DND-41 (cell line): ENCODE measurements at regions not wholly inside any gene's neighbourhood (a gene's known extent, or its start where the extent isn't known, plus 50 kb on each side); places are given as distances from the start of the nearest gene placed in this dataset.

Experiments used
- ATAC-seq: fragments of 200-7000 bp; cut with Tn5 transposase; 3 replicates; pipeline ENCODE4 v1.9.1; 2021; ENCODE audit warnings: low read depth; ENCODE audit not compliant: insufficient read depth
- DNase-seq: peaks from one replicate; pipeline ENCODE4 v3.0.0-alpha.2; 2020
- H2AFZ ChIP-seq: 2 replicates; pipeline ENCODE4 v1.6.0; 2012; ENCODE audit warnings: low read depth, low read length
- H3K27ac ChIP-seq: 2 replicates; pipeline ENCODE4 v1.5.1; 2012; ENCODE audit warnings: low read length, inconsistent platforms
- H3K27me3 ChIP-seq: fragments of 200-600 bp; sonication (generic); 2 replicates; pipeline ENCODE4 v1.6.0; 2012; ENCODE audit warnings: low read length, mild to moderate bottlenecking, inconsistent platforms; ENCODE audit not compliant: insufficient read depth, poor library complexity
- H3K36me3 ChIP-seq: 2 replicates; pipeline ENCODE4 v1.5.1; 2012; ENCODE audit warnings: low read length, inconsistent platforms; ENCODE audit not compliant: insufficient read depth
- H3K4me1 ChIP-seq: 2 replicates; pipeline ENCODE4 v1.5.1; 2012; ENCODE audit warnings: mild to moderate bottlenecking, low read length; ENCODE audit not compliant: insufficient read depth
- H3K4me2 ChIP-seq: 2 replicates; pipeline ENCODE4 v1.6.0; 2012; ENCODE audit warnings: mild to moderate bottlenecking, moderate library complexity, low read length, inconsistent platforms; ENCODE audit not compliant: insufficient read depth
- H3K4me3 ChIP-seq, 2 experiments: fragments of 200-600 bp in 1 of 2; shearing (Covaris generic) in 1 of 2; 2 replicates each; pipeline ENCODE4 v1.5.1; 2012 to 2016; ENCODE audit warnings: inconsistent platforms in 2 of 2, low read length in 2 of 2, mild to moderate bottlenecking in 2 of 2, low read depth in 1 of 2, moderate library complexity in 1 of 2
- H3K79me2 ChIP-seq: 2 replicates; pipeline ENCODE4 v1.6.0; 2012; ENCODE audit warnings: low read length, inconsistent platforms; ENCODE audit not compliant: insufficient read depth
- H3K9ac ChIP-seq: 2 replicates; pipeline ENCODE4 v1.6.0; 2012; ENCODE audit warnings: low read depth, mild to moderate bottlenecking, inconsistent platforms, low read length, moderate library complexity
- H3K9me3 ChIP-seq: 2 replicates; pipeline ENCODE4 v1.5.1; 2012; ENCODE audit warnings: low read length, moderate library complexity, mild to moderate bottlenecking, inconsistent platforms; ENCODE audit not compliant: insufficient read depth, severe bottlenecking
- H4K20me1 ChIP-seq: 2 replicates; pipeline ENCODE4 v1.6.0; 2012; ENCODE audit warnings: low read length; ENCODE audit not compliant: insufficient read depth
- EZH2 ChIP-seq: IDR thresholded peaks from 3 replicates; pipeline ENCODE4 v1.6.1; 2012; ENCODE audit warnings: borderline replicate concordance, low read depth, mild to moderate bottlenecking, moderate library complexity, low read length, inconsistent platforms; ENCODE audit not compliant: severe bottlenecking
- TF ChIP-seq, protein P1 (sequence below): IDR thresholded peaks from 2 replicates; pipeline ENCODE4 v1.5.1; 2012; ENCODE audit warnings: borderline replicate concordance, low read length, moderate library complexity, mild to moderate bottlenecking; ENCODE audit not compliant: poor library complexity, severe bottlenecking; ENCODE audit errors: extremely low read depth

DNA sequence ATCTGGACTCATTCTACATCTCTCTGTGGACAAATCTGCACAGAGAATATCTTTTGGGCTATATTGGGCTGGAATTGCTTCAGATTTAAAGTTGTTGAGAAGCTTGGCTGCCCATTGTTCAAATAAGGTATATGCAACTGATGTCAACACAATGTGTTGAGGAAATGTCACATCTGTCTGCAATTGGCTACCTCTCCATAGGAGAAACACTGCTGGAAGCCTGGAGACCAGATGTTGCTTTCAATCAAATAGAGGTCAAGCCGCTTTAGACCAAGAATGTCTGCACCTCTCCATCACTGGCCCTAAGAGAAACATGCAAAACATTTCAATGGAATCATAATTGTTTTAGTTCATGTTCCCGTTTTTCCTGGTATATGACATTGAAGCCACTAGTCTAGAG lies 720.2 kb downstream of the SLC4A3 start:
- Histone ChIP-seq H3K9me3 (no peaks in the 10 kb centered on the region), H4K20me1 (no peaks in the 10 kb centered on the region), H3K4me2 (no peak overlapping the region), H3K4me1 (no peaks in the 10 kb centered on the region), H3K27me3 (no peaks in the 10 kb centered on the region), H3K27ac (no peak overlapping the region), H3K4me3 (no peak overlapping the region), H3K36me3 (no peaks in the 10 kb centered on the region), H2AFZ (no peak overlapping the region), H3K9ac (no peak overlapping the region), H3K79me2 (no peaks in the 10 kb centered on the region)
- ATAC-seq, result no peak
- no peak for DNase-seq
- TF ChIP-seq, protein P1, sequence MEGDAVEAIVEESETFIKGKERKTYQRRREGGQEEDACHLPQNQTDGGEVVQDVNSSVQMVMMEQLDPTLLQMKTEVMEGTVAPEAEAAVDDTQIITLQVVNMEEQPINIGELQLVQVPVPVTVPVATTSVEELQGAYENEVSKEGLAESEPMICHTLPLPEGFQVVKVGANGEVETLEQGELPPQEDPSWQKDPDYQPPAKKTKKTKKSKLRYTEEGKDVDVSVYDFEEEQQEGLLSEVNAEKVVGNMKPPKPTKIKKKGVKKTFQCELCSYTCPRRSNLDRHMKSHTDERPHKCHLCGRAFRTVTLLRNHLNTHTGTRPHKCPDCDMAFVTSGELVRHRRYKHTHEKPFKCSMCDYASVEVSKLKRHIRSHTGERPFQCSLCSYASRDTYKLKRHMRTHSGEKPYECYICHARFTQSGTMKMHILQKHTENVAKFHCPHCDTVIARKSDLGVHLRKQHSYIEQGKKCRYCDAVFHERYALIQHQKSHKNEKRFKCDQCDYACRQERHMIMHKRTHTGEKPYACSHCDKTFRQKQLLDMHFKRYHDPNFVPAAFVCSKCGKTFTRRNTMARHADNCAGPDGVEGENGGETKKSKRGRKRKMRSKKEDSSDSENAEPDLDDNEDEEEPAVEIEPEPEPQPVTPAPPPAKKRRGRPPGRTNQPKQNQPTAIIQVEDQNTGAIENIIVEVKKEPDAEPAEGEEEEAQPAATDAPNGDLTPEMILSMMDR, result no peak
- TF ChIP-seq EZH2, result no peak

DNA sequence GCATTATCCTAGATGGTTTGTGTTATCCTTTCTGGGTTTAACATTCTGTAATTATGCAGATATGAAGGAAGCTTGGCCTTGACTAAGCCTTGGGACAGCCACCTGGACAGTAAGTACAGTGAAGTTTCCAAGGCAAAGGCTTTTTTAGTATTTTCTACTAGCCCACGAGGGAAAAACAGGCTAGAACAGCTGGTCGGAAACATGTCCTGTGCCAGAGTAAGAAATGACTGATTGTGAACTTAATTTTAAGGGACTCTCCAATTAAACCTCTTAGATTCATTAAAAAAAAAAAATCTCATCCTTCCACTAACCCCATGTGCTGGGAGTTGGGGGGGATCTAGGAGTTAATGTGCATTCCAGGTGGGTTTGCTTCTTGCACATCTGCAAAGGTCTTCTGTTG lies 720.8 kb downstream of the SLC4A3 start:
- Histone ChIP-seq H4K20me1 (no peaks in the 10 kb centered on the region), H3K9me3 (no peaks in the 10 kb centered on the region), H3K27me3 (no peaks in the 10 kb centered on the region), H2AFZ (no peak overlapping the region), H3K79me2 (no peaks in the 10 kb centered on the region), H3K9ac (no peak overlapping the region), H3K4me1 (no peaks in the 10 kb centered on the region), H3K36me3 (no peaks in the 10 kb centered on the region), H3K27ac (no peak overlapping the region), H3K4me2 (no peak overlapping the region), H3K4me3 (no peak overlapping the region)
- ATAC-seq (no peak), DNase-seq (no peak)
- no peak for TF ChIP-seq EZH2
- TF ChIP-seq, protein P1, result no peak

DNA sequence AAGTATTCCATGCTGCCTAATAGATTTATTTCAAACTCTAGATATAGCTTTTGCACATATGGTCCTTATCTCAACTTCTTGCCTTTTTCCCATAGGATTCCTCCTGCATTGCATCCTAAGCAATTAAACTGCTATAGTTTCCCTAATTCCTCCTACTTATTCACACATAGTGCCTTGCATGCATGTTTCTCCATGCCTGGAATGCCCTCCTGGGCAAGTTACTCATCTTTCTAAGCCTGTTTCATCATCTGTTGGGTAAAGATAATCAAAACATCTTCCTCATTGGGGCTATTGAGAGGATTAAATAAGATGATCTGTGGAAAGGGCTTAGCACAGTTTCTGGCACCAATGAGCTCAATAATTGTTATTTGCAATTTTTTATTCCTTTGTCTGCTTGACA lies 726.5 kb downstream of the SLC4A3 start:
- no peak overlapping the region for H2AFZ ChIP-seq
- ATAC-seq, result no peak
- no peaks in the 10 kb centered on the region for H3K27me3 ChIP-seq
- no peaks in the 10 kb centered on the region for H4K20me1 ChIP-seq
- DNase-seq, result no peak
- H3K79me2 ChIP-seq, result no peaks in the 10 kb centered on the region
- no peak overlapping the region for H3K9ac ChIP-seq
- no peaks in the 10 kb centered on the region for H3K4me1 ChIP-seq
- no peaks in the 10 kb centered on the region for H3K9me3 ChIP-seq
- no peak overlapping the region for H3K4me3 ChIP-seq
- TF ChIP-seq, protein P1, result no peak
- no peak for TF ChIP-seq EZH2
- no peak overlapping the region for H3K4me2 ChIP-seq
- no peaks in the 10 kb centered on the region for H3K36me3 ChIP-seq
- H3K27ac ChIP-seq, result no peak overlapping the region

DNA sequence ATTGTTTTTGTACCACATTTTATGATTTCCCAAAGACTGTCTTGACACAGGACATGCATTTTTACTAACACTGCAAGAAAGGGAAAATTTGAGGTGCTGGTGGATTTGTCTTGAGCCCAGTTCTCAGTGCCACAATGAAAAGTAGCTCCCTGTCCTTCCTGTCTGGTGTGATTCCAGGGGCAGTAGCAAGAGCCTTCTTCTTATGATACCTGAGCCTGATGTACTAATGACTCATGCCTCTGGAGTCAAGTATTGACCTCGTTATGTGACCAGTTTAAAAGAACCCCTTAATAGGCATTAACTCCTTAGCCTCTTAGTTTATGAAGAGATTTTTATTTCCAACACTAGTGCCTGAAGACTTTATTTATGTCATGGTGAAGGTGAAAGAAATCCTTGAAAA lies 728.6 kb downstream of the SLC4A3 start:
- TF ChIP-seq, protein P1, result no peak
- no peak for TF ChIP-seq EZH2
- Histone ChIP-seq H3K79me2 (no peaks in the 10 kb centered on the region), H3K4me3 (no peak overlapping the region), H3K4me2 (no peak overlapping the region), H3K36me3 (no peaks in the 10 kb centered on the region), H3K9ac (no peak overlapping the region), H2AFZ (no peak overlapping the region), H3K9me3 (no peaks in the 10 kb centered on the region), H3K27me3 (no peaks in the 10 kb centered on the region), H4K20me1 (no peaks in the 10 kb centered on the region), H3K27ac (no peak overlapping the region), H3K4me1 (no peaks in the 10 kb centered on the region)
- DNase-seq, result no peak
- no peak for ATAC-seq
